ENCODE measurements at regions not wholly inside any gene's neighbourhood (a gene's known extent, or its start where the extent isn't known, plus 50 kb on each side); places are given as distances from the start of the nearest gene placed in this dataset.

- H3K36me3 ChIP-seq (ENCODE audit: control insufficient read depth in 3 of 3, insufficient read depth in 3 of 3, low read length in 3 of 3): no peaks in the 10 kb centered on the region
- H3K27me3 ChIP-seq (ENCODE audit: control insufficient read depth in 3 of 3, insufficient read depth in 3 of 3, low read length in 3 of 3): no peaks in the 10 kb centered on the region
- H3K27ac ChIP-seq (ENCODE audit: low read depth, low read length): no peak overlapping the region
- no peak overlapping the region for H3K4me3 ChIP-seq (ENCODE audit: low read length in 3 of 3)
- no peak overlapping the region for H3K9ac ChIP-seq (ENCODE audit: low read depth in 1 of 3, low read length in 3 of 3)
- no peaks in the 10 kb centered on the region for H3K4me1 ChIP-seq (ENCODE audit: control insufficient read depth in 3 of 3, insufficient read depth in 3 of 3, low read length in 3 of 3)
- H3K9me3 ChIP-seq (ENCODE audit: control insufficient read depth in 3 of 3, low read length in 3 of 3): no peaks in the 10 kb centered on the region
Observed at GRCh38 chr11:119550053-119550752, 127.2 kb upstream of the THY1 start.

GRCh38 chr11:119547511-119547910 lies 124.5 kb upstream of the THY1 start:
- Histone ChIP-seq H3K9me3 (ENCODE audit: control insufficient read depth in 3 of 3, low read length in 3 of 3) (no peaks in the 10 kb centered on the region), H3K27ac (ENCODE audit: low read depth, low read length) (no peak overlapping the region), H3K36me3 (ENCODE audit: control insufficient read depth in 3 of 3, insufficient read depth in 3 of 3, low read length in 3 of 3) (no peaks in the 10 kb centered on the region), H3K27me3 (ENCODE audit: control insufficient read depth in 3 of 3, insufficient read depth in 3 of 3, low read length in 3 of 3) (no peaks in the 10 kb centered on the region), H3K4me1 (ENCODE audit: control insufficient read depth in 3 of 3, insufficient read depth in 3 of 3, low read length in 3 of 3) (no peaks in the 10 kb centered on the region), H3K4me3 (ENCODE audit: low read length in 3 of 3) (no peak overlapping the region), H3K9ac (ENCODE audit: low read depth in 1 of 3, low read length in 3 of 3) (no peak overlapping the region)

- H3K4me3 ChIP-seq (ENCODE audit: low read length in 3 of 3): no peak overlapping the region
Observed at GRCh38 chr11:119545978-119546915, 123.3 kb upstream of the THY1 start.

GRCh38 chr11:119540370-119541125 lies 117.6 kb upstream of the THY1 start:
- no peaks in the 10 kb centered on the region for H3K4me1 ChIP-seq (ENCODE audit: control insufficient read depth in 3 of 3, insufficient read depth in 3 of 3, low read length in 3 of 3)
- H3K27me3 ChIP-seq (ENCODE audit: control insufficient read depth in 3 of 3, insufficient read depth in 3 of 3, low read length in 3 of 3): peaks cover 0 to 7% (median 0%) of the 10 kb centered on the region in 3 donors
- no peak overlapping the region for H3K4me3 ChIP-seq (ENCODE audit: low read length in 3 of 3)
- no peaks in the 10 kb centered on the region for H3K36me3 ChIP-seq (ENCODE audit: control insufficient read depth in 3 of 3, insufficient read depth in 3 of 3, low read length in 3 of 3)
- H3K27ac ChIP-seq (ENCODE audit: low read depth, low read length): no peak overlapping the region
- H3K9ac ChIP-seq (ENCODE audit: low read depth in 1 of 3, low read length in 3 of 3): no peak overlapping the region
- no peaks in the 10 kb centered on the region for H3K9me3 ChIP-seq (ENCODE audit: control insufficient read depth in 3 of 3, low read length in 3 of 3)

More at GRCh38 chr11:119545978-119546915, 123.3 kb upstream of the THY1 start:
- no peaks in the 10 kb centered on the region for H3K27me3 ChIP-seq (ENCODE audit: control insufficient read depth in 3 of 3, insufficient read depth in 3 of 3, low read length in 3 of 3)
- H3K9me3 ChIP-seq (ENCODE audit: control insufficient read depth in 3 of 3, low read length in 3 of 3): no peaks in the 10 kb centered on the region
- no peak overlapping the region for H3K27ac ChIP-seq (ENCODE audit: low read depth, low read length)
- H3K9ac ChIP-seq (ENCODE audit: low read depth in 1 of 3, low read length in 3 of 3): no peak overlapping the region
- H3K36me3 ChIP-seq (ENCODE audit: control insufficient read depth in 3 of 3, insufficient read depth in 3 of 3, low read length in 3 of 3): no peaks in the 10 kb centered on the region
- H3K4me1 ChIP-seq (ENCODE audit: control insufficient read depth in 3 of 3, insufficient read depth in 3 of 3, low read length in 3 of 3): no peaks in the 10 kb centered on the region

- H3K4me1 ChIP-seq (ENCODE audit: control insufficient read depth in 3 of 3, insufficient read depth in 3 of 3, low read length in 3 of 3): no peaks in the 10 kb centered on the region
- H3K4me3 ChIP-seq (ENCODE audit: low read length in 3 of 3): no peak overlapping the region
- H3K36me3 ChIP-seq (ENCODE audit: control insufficient read depth in 3 of 3, insufficient read depth in 3 of 3, low read length in 3 of 3): no peaks in the 10 kb centered on the region
- no peak overlapping the region for H3K27ac ChIP-seq (ENCODE audit: low read depth, low read length)
- H3K27me3 ChIP-seq (ENCODE audit: control insufficient read depth in 3 of 3, insufficient read depth in 3 of 3, low read length in 3 of 3): peaks cover 0 to 7% (median 0%) of the 10 kb centered on the region in 3 donors
- H3K9me3 ChIP-seq (ENCODE audit: control insufficient read depth in 3 of 3, low read length in 3 of 3): no peaks in the 10 kb centered on the region
- H3K9ac ChIP-seq (ENCODE audit: low read depth in 1 of 3, low read length in 3 of 3): no peak overlapping the region
Observed at GRCh38 chr11:119539583-119539982, 116.6 kb upstream of the THY1 start.

GRCh38 chr11:119538753-119539152 lies 115.8 kb upstream of the THY1 start:
- Histone ChIP-seq H3K27ac (ENCODE audit: low read depth, low read length) (no peak overlapping the region), H3K4me1 (ENCODE audit: control insufficient read depth in 3 of 3, insufficient read depth in 3 of 3, low read length in 3 of 3) (peaks cover 0 to 4% (median 0%) of the 10 kb centered on the region in 3 donors), H3K36me3 (ENCODE audit: control insufficient read depth in 3 of 3, insufficient read depth in 3 of 3, low read length in 3 of 3) (no peaks in the 10 kb centered on the region), H3K9ac (ENCODE audit: low read depth in 1 of 3, low read length in 3 of 3) (no peak overlapping the region), H3K9me3 (ENCODE audit: control insufficient read depth in 3 of 3, low read length in 3 of 3) (no peaks in the 10 kb centered on the region), H3K27me3 (ENCODE audit: control insufficient read depth in 3 of 3, insufficient read depth in 3 of 3, low read length in 3 of 3) (peaks cover 0 to 7% (median 0%) of the 10 kb centered on the region in 3 donors), H3K4me3 (ENCODE audit: low read length in 3 of 3) (no peak overlapping the region)

- Histone ChIP-seq H3K27ac (ENCODE audit: low read depth, low read length) (no peak overlapping the region), H3K9me3 (ENCODE audit: control insufficient read depth in 3 of 3, low read length in 3 of 3) (no peaks in the 10 kb centered on the region), H3K4me3 (ENCODE audit: low read length in 3 of 3) (no peak overlapping the region), H3K36me3 (ENCODE audit: control insufficient read depth in 3 of 3, insufficient read depth in 3 of 3, low read length in 3 of 3) (no peaks in the 10 kb centered on the region), H3K27me3 (ENCODE audit: control insufficient read depth in 3 of 3, insufficient read depth in 3 of 3, low read length in 3 of 3) (peaks cover 0 to 17% (median 3%) of the 10 kb centered on the region in 3 donors), H3K9ac (ENCODE audit: low read depth in 1 of 3, low read length in 3 of 3) (no peak overlapping the region), H3K4me1 (ENCODE audit: control insufficient read depth in 3 of 3, insufficient read depth in 3 of 3, low read length in 3 of 3) (peaks cover 0 to 4% (median 0%) of the 10 kb centered on the region in 3 donors)
Observed at GRCh38 chr11:119537306-119538253, 114.6 kb upstream of the THY1 start.

- H3K9me3 ChIP-seq (ENCODE audit: control insufficient read depth in 3 of 3, low read length in 3 of 3): no peaks in the 10 kb centered on the region
- no peak overlapping the region for H3K4me3 ChIP-seq (ENCODE audit: low read length in 3 of 3)
- peaks cover 0 to 18% (median 3%) of the 10 kb centered on the region in 3 donors for H3K27me3 ChIP-seq (ENCODE audit: control insufficient read depth in 3 of 3, insufficient read depth in 3 of 3, low read length in 3 of 3)
- H3K9ac ChIP-seq (ENCODE audit: low read depth in 1 of 3, low read length in 3 of 3): no peak overlapping the region
- no peak overlapping the region for H3K27ac ChIP-seq (ENCODE audit: low read depth, low read length)
- H3K4me1 ChIP-seq (ENCODE audit: control insufficient read depth in 3 of 3, insufficient read depth in 3 of 3, low read length in 3 of 3): peaks cover 0 to 4% (median 0%) of the 10 kb centered on the region in 3 donors
- no peaks in the 10 kb centered on the region for H3K36me3 ChIP-seq (ENCODE audit: control insufficient read depth in 3 of 3, insufficient read depth in 3 of 3, low read length in 3 of 3)
Observed at GRCh38 chr11:119536801-119537200, 113.8 kb upstream of the THY1 start.
